GM20000 (cell line): ENCODE measurements at regions not wholly inside any gene's neighbourhood (a gene's known extent, or its start where the extent isn't known, plus 50 kb on each side); places are given as distances from the start of the nearest gene placed in this dataset.

Experiments used
- DNase-seq: peaks from one replicate; pipeline ENCODE4 v3.0.0; 2012; ENCODE audit warnings: low spot score
- CTCF ChIP-seq: IDR thresholded peaks from 2 replicates; pipeline ENCODE4 v1.5.1; 2012; ENCODE audit warnings: mild to moderate bottlenecking, control low read depth; ENCODE audit errors: extremely low read depth, missing control alignments

- no peak for DNase-seq
- no peak for TF ChIP-seq CTCF
Observed at GRCh38 chr20:23156842-23157423, 70.8 kb upstream of the CD93 start.

GRCh38 chr20:23156170-23156841 is 70.2 kb upstream of the CD93 start:
- no peak for TF ChIP-seq CTCF
- DNase-seq = no peak

GRCh38 chr20:23155141-23155590 is 69.0 kb upstream of the CD93 start:
- TF ChIP-seq CTCF = no peak
- DNase-seq = no peak

GRCh38 chr20:23153696-23154341 is 67.7 kb upstream of the CD93 start:
- no peak for DNase-seq
- TF ChIP-seq CTCF = no peak

GRCh38 chr20:23152902-23153301 is 66.8 kb upstream of the CD93 start:
- no peak for DNase-seq
- no peak for TF ChIP-seq CTCF

- no peak for TF ChIP-seq CTCF
- DNase-seq = no peak
Observed at GRCh38 chr20:23152308-23152892, 66.3 kb upstream of the CD93 start.

- TF ChIP-seq CTCF = no peak
- no peak for DNase-seq
Observed at GRCh38 chr20:23151885-23152284, 65.8 kb upstream of the CD93 start.
